SH-SY5Y (cell line): ENCODE measurements at regions not wholly inside any gene's neighbourhood (a gene's known extent, or its start where the extent isn't known, plus 50 kb on each side); places are given as distances from the start of the nearest gene placed in this dataset.

Experiments
- GATA2 ChIP-seq: IDR thresholded peaks from 2 replicates; pipeline ENCODE4 v1.6.1; 2011; ENCODE audit warnings: mild to moderate bottlenecking, low read depth, low read length
- GATA3 ChIP-seq: IDR thresholded peaks from 2 replicates; pipeline ENCODE4 v1.6.1; 2011; ENCODE audit warnings: low read depth, mild to moderate bottlenecking, low read length, moderate library complexity

DNA sequence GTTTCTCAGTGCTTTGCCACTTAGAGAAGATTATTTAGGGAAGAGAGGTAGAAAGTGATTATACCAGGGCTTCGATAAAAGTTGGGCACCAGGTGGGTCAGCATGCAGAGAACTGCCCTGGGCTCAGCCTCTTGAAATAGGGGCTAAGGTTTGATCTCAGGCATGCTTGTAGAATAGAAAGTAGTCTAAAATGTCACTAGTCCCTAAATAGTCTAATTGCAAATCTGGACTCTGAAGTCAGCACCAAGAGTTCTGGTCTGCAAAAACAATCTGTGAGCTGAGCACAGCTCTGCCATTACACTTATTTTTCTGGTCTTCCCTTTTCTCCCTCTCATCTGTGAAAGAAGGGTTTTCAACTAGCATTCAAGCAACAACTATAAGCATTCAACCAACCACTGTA is 248.0 kb downstream of the SMARCA2 start:
- TF ChIP-seq GATA2 (no peak), GATA3 (no peak)
